IPS-15b (cell line): ENCODE measurements at regions not wholly inside any gene's neighbourhood (a gene's known extent, or its start where the extent isn't known, plus 50 kb on each side); places are given as distances from the start of the nearest gene placed in this dataset.

Experiments used
- H3K27me3 ChIP-seq: one replicate; pipeline ENCODE4 v1.6.1; 2013; ENCODE audit warnings: low read length; ENCODE audit not compliant: control insufficient read depth, insufficient read depth
- H3K36me3 ChIP-seq: one replicate; pipeline ENCODE4 v1.6.1; 2013; ENCODE audit warnings: low read length; ENCODE audit not compliant: control insufficient read depth, insufficient read depth
- H3K4me1 ChIP-seq: one replicate; pipeline ENCODE4 v1.6.1; 2013; ENCODE audit warnings: mild to moderate bottlenecking, low read length; ENCODE audit not compliant: control insufficient read depth, insufficient read depth
- H3K4me3 ChIP-seq: one replicate; pipeline ENCODE4 v1.5.1; 2013; ENCODE audit warnings: low read depth, low read length
- H3K9ac ChIP-seq: one replicate; pipeline ENCODE4 v1.6.1; 2013; ENCODE audit warnings: low read depth, mild to moderate bottlenecking, low read length
- H3K9me3 ChIP-seq: one replicate; pipeline ENCODE4 v1.6.1; 2013; ENCODE audit warnings: mild to moderate bottlenecking, low read length; ENCODE audit not compliant: control insufficient read depth, insufficient read depth

DNA sequence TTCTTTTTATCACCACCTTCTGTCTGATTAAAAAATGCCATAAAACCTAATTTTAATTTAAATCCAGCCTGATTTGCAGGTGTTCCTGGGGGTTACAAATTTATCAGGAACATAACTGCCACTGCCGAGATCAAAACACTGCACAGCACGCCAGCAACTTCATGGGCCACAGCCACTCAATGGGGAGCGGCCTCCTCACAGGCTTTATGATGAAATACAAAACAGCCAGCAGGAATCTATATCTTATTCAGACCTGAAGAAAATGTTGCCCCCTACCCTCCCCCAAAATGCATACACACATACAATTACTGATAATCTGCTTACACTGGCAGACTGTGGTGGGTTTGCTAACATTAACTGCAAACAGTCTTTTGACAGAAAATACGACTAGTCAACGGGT lies 151.7 kb upstream of the POU5F2 start:
- Histone ChIP-seq H3K4me1 (no peaks in the 10 kb centered on the region), H3K4me3 (no peak overlapping the region), H3K9ac (no peak overlapping the region), H3K9me3 (no peaks in the 10 kb centered on the region), H3K27me3 (no peaks in the 10 kb centered on the region), H3K36me3 (no peaks in the 10 kb centered on the region)

DNA sequence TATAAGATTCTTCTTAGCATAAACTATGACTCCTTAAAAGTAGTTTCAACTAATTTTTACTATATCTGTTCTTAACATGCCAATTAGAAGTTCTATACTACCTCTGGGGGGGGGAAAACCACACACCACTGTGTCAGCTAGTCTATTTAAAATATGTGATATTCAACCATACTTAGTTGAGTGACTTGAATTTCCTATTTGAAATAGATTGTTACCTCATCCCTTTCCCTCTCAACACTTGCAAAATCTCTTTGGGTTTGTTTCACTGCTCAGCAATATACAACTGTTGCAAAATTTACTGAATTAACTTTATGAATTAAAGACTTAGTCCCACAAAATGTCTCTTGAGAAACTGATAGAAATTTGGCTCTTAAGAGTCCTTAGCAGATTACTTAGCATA lies 151.1 kb upstream of the POU5F2 start:
- H3K4me1 ChIP-seq, result no peaks in the 10 kb centered on the region
- no peak overlapping the region for H3K9ac ChIP-seq
- no peaks in the 10 kb centered on the region for H3K36me3 ChIP-seq
- H3K27me3 ChIP-seq, result no peaks in the 10 kb centered on the region
- no peak overlapping the region for H3K4me3 ChIP-seq
- H3K9me3 ChIP-seq, result no peaks in the 10 kb centered on the region

DNA sequence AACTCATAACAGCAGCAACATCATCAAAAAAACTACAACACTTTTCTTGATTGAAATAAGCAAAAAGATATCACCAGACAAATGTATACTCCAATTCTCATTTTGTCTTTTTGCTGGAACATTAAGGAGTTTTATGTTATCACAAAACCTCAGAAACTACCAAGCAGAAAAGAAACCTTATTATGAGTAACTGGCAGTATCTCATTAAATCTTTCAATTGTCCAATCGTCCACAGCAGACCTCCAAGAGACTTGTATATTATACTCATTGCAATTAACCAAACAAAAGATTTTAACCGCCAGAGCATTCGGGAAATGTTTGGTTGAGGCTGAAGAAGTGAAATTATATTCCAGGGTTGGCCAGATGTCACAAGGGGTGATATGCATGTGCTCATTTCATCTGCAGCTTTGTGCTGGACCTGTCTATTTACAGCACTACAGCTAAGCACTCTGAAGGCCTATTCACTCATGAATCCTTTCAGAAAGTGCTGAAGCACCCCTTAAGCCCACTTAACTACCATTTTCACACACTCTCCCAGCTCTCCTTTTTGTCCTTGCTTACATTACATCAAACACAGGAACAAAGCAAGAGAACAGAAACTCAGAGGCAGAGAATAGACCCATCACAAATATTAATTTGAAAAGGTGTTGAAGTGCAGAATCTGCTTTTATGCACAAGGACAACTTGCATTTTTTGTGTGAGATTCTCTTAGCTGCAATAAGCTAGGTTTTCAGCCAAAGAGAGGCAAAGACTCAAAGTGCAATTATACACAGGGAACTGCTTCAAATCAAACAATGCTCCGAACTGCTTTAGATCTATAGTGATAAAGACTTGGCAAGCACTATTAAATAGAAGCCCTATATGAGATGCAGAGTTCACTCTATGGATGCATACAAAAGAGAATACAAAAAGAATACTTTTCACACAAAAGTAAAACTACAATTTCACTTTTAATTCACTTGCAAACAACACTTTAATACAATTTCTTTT lies 150.4 kb upstream of the POU5F2 start:
- H3K36me3 ChIP-seq, result no peaks in the 10 kb centered on the region
- no peak overlapping the region for H3K9ac ChIP-seq
- no peaks in the 10 kb centered on the region for H3K4me1 ChIP-seq
- H3K27me3 ChIP-seq, result no peaks in the 10 kb centered on the region
- H3K4me3 ChIP-seq, result no peak overlapping the region
- H3K9me3 ChIP-seq, result no peaks in the 10 kb centered on the region

DNA sequence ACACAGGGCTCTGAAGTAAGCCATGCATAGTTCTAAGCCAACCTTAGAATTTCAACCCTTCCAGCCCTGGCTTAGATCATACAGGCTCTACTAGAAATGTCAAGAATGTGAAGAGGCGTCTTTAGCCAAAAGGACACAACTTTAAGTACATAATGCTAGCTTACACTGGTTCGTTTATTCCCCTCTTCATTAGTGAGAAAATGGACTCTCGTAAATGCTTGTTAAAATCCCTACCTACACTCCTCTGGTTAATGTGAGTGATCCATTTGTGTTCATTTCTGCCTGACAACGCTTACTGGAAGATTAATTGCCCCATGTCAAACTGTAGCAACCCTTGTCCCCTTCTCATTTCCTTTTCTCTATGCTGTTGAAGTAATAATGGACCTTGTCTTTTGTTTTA lies 149.3 kb upstream of the POU5F2 start:
- Histone ChIP-seq H3K9me3 (no peaks in the 10 kb centered on the region), H3K9ac (no peak overlapping the region), H3K36me3 (no peaks in the 10 kb centered on the region), H3K27me3 (no peaks in the 10 kb centered on the region), H3K4me1 (no peaks in the 10 kb centered on the region), H3K4me3 (no peak overlapping the region)

DNA sequence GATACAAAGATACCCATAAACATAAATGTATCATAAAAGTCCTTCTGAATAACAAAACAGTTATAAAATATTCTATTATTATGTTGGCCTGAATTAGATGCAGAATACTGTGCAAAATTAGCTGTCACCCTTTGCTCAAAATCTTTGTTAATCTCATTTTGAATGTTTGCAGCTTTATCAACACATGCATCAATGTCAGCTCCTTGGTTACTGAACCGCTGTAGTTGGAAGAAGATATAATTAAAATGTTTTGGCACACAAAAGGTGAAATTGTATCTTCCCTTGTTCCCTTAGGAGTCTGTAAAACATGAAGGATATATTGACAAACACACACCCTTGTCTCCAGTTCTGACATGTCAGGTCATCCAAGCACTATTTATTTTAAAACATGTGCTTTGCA lies 146.3 kb upstream of the POU5F2 start:
- Histone ChIP-seq H3K36me3 (no peaks in the 10 kb centered on the region), H3K9me3 (no peaks in the 10 kb centered on the region), H3K4me3 (no peak overlapping the region), H3K9ac (no peak overlapping the region), H3K4me1 (no peaks in the 10 kb centered on the region), H3K27me3 (no peaks in the 10 kb centered on the region)

DNA sequence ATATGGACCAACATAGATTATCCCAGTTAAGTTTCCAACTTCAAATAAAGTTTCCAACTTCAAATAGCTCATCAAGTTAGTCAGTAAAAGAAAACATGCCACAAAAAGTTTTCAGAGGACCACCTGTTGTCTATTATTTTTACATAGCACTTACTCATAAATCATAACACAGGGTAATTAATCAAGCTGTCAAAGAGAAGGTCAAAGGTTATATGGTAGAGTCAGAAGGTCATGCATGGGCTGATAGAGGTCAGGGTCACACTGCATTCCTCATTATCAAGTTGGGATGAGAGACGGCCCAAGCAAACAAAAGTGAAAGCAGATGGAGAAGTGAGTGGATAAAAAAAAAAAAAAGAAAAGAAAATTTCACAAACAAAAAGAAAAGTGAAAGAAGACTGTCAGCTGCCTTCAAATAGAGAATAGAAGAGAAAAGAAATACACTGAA lies 145.5 kb upstream of the POU5F2 start:
- H3K4me3 ChIP-seq, result no peak overlapping the region
- H3K9ac ChIP-seq, result no peak overlapping the region
- no peaks in the 10 kb centered on the region for H3K27me3 ChIP-seq
- no peaks in the 10 kb centered on the region for H3K36me3 ChIP-seq
- no peaks in the 10 kb centered on the region for H3K4me1 ChIP-seq
- H3K9me3 ChIP-seq, result no peaks in the 10 kb centered on the region

DNA sequence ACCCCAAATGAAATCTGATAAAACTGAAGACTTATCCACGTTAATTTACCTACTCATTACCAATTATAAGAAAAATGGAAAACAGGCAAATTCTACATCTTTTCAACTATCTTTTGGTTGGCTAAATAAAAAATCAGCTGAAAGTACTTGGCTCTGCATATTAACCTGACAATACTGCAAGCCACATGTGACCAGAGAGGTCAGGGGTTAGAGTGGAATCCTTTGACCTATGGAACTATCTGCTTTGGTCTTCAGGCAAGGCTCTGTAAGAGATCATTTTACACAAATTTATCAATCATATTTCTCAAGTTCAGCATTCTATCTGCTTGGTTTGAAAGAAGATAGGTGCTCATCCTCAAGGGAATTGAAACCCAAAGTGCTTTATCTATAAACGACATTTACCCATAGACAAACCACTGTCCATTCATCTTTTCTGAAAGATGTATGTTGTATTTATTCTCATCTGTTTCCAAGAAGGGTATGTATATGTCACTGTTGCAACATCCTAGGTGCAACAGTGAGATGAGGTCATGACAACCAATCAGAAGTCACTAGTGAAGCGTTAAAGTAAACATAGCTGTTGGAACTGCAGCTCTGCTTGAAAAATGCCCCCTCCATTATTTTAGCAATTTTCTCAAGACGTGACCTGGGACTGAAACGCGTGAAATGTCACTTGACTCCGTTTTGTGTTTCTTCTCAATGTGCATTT lies 144.9 kb upstream of the POU5F2 start:
- H3K36me3 ChIP-seq, result no peaks in the 10 kb centered on the region
- no peaks in the 10 kb centered on the region for H3K9me3 ChIP-seq
- no peaks in the 10 kb centered on the region for H3K27me3 ChIP-seq
- no peaks in the 10 kb centered on the region for H3K4me1 ChIP-seq
- no peak overlapping the region for H3K4me3 ChIP-seq
- no peak overlapping the region for H3K9ac ChIP-seq

DNA sequence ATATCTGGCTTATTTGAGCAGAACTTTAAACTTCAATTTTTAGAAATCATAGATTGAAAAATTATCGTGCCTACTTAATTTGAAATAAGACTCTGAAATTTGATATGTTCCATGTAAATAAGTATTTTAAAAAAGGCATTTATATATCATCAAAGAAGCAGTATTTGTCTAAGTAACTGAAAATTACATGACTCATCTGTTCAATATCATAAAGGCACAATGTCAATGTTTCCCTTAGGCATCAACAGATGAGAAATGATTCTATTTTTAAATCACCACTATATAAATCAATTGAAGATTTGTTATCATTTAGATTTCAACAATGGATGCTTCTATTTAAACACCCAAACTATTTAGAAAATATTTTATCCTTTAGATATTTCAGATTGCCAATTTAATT lies 142.9 kb upstream of the POU5F2 start:
- no peak overlapping the region for H3K9ac ChIP-seq
- H3K27me3 ChIP-seq, result no peaks in the 10 kb centered on the region
- H3K4me3 ChIP-seq, result no peak overlapping the region
- no peaks in the 10 kb centered on the region for H3K36me3 ChIP-seq
- no peaks in the 10 kb centered on the region for H3K9me3 ChIP-seq
- H3K4me1 ChIP-seq, result no peaks in the 10 kb centered on the region

DNA sequence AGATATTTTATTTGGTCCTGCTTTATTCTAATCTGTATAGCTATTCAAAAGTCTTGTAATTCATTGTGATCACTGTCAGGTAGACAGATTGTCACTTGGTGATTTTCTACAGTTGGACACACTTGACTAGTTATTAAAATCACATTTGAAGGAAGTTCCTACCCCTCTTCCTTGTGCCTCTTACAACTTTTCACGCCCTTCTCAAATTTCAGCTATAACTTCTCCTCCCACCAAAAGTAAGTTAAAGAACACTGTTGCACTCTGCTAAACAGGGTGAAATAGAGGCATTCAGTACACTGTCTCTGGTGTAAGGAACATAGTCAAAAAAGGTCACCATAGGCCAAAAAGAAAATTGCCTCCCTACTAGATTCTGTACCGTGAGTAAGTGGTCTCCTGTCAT lies 142.1 kb upstream of the POU5F2 start:
- H3K27me3 ChIP-seq, result no peaks in the 10 kb centered on the region
- H3K36me3 ChIP-seq, result no peaks in the 10 kb centered on the region
- H3K9ac ChIP-seq, result no peak overlapping the region
- H3K4me1 ChIP-seq, result no peaks in the 10 kb centered on the region
- H3K4me3 ChIP-seq, result no peak overlapping the region
- H3K9me3 ChIP-seq, result no peaks in the 10 kb centered on the region

DNA sequence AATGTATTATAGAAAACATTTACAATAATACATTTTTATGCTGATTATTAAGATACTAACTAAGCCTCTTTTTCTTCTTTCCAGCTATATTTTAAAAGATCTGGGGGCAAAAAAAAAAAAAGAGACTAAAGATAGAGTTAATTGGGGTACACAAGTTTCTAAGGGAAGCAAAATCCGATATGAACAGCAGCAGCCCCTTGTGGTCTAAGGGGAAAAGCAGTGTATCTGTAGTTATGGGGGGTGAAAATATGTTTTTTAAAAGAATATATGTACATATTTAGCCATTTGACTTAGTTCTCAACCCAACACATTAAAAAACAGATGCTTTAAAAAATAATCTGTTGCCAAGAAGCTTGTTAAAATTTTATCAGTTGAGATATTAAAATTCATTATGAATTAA lies 134.3 kb upstream of the POU5F2 start:
- no peak overlapping the region for H3K4me3 ChIP-seq
- no peak overlapping the region for H3K9ac ChIP-seq
- H3K9me3 ChIP-seq, result no peaks in the 10 kb centered on the region
- no peaks in the 10 kb centered on the region for H3K27me3 ChIP-seq
- H3K36me3 ChIP-seq, result no peaks in the 10 kb centered on the region
- peaks cover 6% of the 10 kb centered on the region for H3K4me1 ChIP-seq

DNA sequence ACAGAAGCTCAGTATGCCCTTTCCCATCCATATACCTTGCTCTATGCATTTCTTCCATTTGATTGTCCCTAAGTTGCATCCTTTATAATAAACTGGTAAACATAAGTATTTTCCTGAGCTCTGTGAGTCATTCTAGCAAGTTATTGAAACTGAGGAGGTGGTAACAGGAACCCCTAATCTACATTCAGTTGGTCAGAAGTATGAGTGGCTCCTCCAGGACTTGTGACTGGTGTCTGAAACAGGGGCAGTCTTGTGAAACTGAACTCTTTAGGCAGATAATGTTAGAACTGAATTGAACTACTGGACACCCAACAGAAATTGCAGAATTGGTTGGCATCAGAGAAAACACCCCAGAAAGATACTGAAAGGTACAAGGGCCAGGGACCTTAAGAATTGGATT lies 133.1 kb upstream of the POU5F2 start:
- Histone ChIP-seq H3K9me3 (no peaks in the 10 kb centered on the region), H3K27me3 (no peaks in the 10 kb centered on the region), H3K4me3 (no peak overlapping the region), H3K9ac (no peak overlapping the region), H3K36me3 (no peaks in the 10 kb centered on the region), H3K4me1 (peaks cover 6% of the 10 kb centered on the region)

DNA sequence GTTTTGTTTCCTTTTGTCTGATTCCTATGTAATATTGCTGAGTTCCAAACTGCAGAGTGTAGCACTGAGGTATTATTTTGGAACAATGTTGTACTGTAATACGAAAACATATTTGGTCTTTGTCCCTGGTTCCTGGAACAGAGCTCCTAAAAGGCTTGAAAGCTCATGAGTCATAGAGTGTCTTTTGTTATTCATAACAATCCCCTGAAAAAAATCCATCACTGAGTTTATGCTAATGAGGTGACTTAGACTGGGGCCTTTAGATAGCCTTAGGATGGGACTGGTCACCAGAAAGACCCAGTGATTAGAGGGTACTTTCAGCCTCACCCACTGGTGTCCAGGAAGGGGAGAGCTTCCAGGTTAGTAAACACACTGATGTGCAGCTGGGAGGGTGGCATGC lies 132.7 kb upstream of the POU5F2 start:
- no peaks in the 10 kb centered on the region for H3K36me3 ChIP-seq
- H3K4me1 ChIP-seq, result peaks cover 6% of the 10 kb centered on the region
- no peaks in the 10 kb centered on the region for H3K9me3 ChIP-seq
- no peak overlapping the region for H3K9ac ChIP-seq
- H3K4me3 ChIP-seq, result no peak overlapping the region
- no peaks in the 10 kb centered on the region for H3K27me3 ChIP-seq
